H9 (cell line): ENCODE measurements at regions not wholly inside any gene's neighbourhood (a gene's known extent, or its start where the extent isn't known, plus 50 kb on each side); places are given as distances from the start of the nearest gene placed in this dataset.
A peak's percentile ranks its signal among the peaks of the same experiment; 100 is the strongest.

ENCODE experiments used
- DNase-seq: peaks from one replicate; pipeline ENCODE4 v3.0.0-alpha.2; 2017
- H2AFZ ChIP-seq: one replicate; pipeline ENCODE4 v1.6.1; 2013; ENCODE audit warnings: mild to moderate bottlenecking, low read length, control low read depth, moderate library complexity
- H2AK5ac ChIP-seq: 2 replicates; pipeline ENCODE4 v1.6.1; 2013; ENCODE audit warnings: low read length, control low read depth, mixed read lengths; ENCODE audit not compliant: insufficient read length
- H2BK120ac ChIP-seq: one replicate; pipeline ENCODE4 v1.6.1; 2013; ENCODE audit warnings: low read depth, mild to moderate bottlenecking, low read length, control low read depth, inconsistent platforms; ENCODE audit not compliant: poor library complexity, severe bottlenecking
- H2BK12ac ChIP-seq: 2 replicates; pipeline ENCODE4 v1.6.1; 2013; ENCODE audit warnings: low read length, control low read depth, mixed read lengths, low read depth; ENCODE audit not compliant: insufficient read length
- H2BK15ac ChIP-seq: 2 replicates; pipeline ENCODE4 v1.6.1; 2013; ENCODE audit warnings: low read depth, low read length, control low read depth
- H2BK20ac ChIP-seq: one replicate; pipeline ENCODE4 v1.6.1; 2013; ENCODE audit warnings: low read depth, mild to moderate bottlenecking, low read length, control low read depth, inconsistent platforms; ENCODE audit not compliant: poor library complexity, severe bottlenecking
- H2BK5ac ChIP-seq: 2 replicates; pipeline ENCODE4 v1.6.1; 2013; ENCODE audit warnings: low read length, control low read depth, mixed read lengths; ENCODE audit not compliant: insufficient read length
- H3K14ac ChIP-seq: 2 replicates; pipeline ENCODE4 v1.6.1; 2013; ENCODE audit warnings: low read length, control low read depth; ENCODE audit not compliant: insufficient read depth
- H3K18ac ChIP-seq: 2 replicates; pipeline ENCODE4 v1.6.1; 2013; ENCODE audit warnings: low read depth, mild to moderate bottlenecking, mixed read lengths, low read length, control low read depth; ENCODE audit not compliant: insufficient read length
- H3K23ac ChIP-seq: 2 replicates; pipeline ENCODE4 v1.6.1; 2013; ENCODE audit warnings: low read length, control low read depth, mixed read lengths, low read depth; ENCODE audit not compliant: insufficient read length
- H3K23me2 ChIP-seq: 2 replicates; pipeline ENCODE4 v1.6.1; 2013; ENCODE audit warnings: low read depth, mild to moderate bottlenecking, mixed read lengths, low read length, control low read depth; ENCODE audit not compliant: insufficient read length, poor library complexity, severe bottlenecking
- H3K27ac ChIP-seq: 2 replicates; pipeline ENCODE4 v1.5.1; 2013; ENCODE audit warnings: low read length, control low read depth, mixed read lengths, low read depth; ENCODE audit not compliant: insufficient read length
- H3K27me3 ChIP-seq: 2 replicates; pipeline ENCODE4 v1.6.1; 2013; ENCODE audit warnings: low read length, control low read depth, inconsistent platforms; ENCODE audit not compliant: insufficient read depth
- H3K4ac ChIP-seq: 2 replicates; pipeline ENCODE4 v1.6.1; 2013; ENCODE audit warnings: low read depth, mild to moderate bottlenecking, control low read depth, inconsistent platforms, low read length, moderate library complexity
- H3K4me1 ChIP-seq: 2 replicates; pipeline ENCODE4 v1.6.1; 2013; ENCODE audit warnings: low read length, control low read depth, inconsistent platforms; ENCODE audit not compliant: insufficient read depth
- H3K4me2 ChIP-seq: 2 replicates; pipeline ENCODE4 v1.6.1; 2013; ENCODE audit warnings: low read length, control low read depth, mixed read lengths; ENCODE audit not compliant: insufficient read length, insufficient read depth
- H3K56ac ChIP-seq: 2 replicates; pipeline ENCODE4 v1.6.1; 2013; ENCODE audit warnings: low read depth, mild to moderate bottlenecking, mixed read lengths, low read length, control low read depth; ENCODE audit not compliant: insufficient read length
- H3K79me1 ChIP-seq: 2 replicates; pipeline ENCODE4 v1.6.1; 2013; ENCODE audit warnings: low read depth, mild to moderate bottlenecking, moderate library complexity, low read length, control low read depth, inconsistent platforms; ENCODE audit not compliant: insufficient read depth, poor library complexity, severe bottlenecking
- H3K79me2 ChIP-seq: 2 replicates; pipeline ENCODE4 v1.6.1; 2013; ENCODE audit warnings: low read length, control low read depth, inconsistent platforms; ENCODE audit not compliant: insufficient read depth
- H3K9ac ChIP-seq: 2 replicates; pipeline ENCODE4 v1.6.1; 2013; ENCODE audit warnings: low read length, control low read depth, mixed read lengths; ENCODE audit not compliant: insufficient read length; ENCODE audit errors: extremely low read depth
- H3K9me3 ChIP-seq: one replicate; pipeline ENCODE4 v1.6.1; 2013; ENCODE audit warnings: low read depth, low read length, inconsistent platforms; ENCODE audit not compliant: control insufficient read depth
- H3T11ph ChIP-seq: one replicate; pipeline ENCODE4 v1.6.1; 2013; ENCODE audit warnings: mild to moderate bottlenecking, low read length, control low read depth, inconsistent platforms
- H4K20me1 ChIP-seq: one replicate; pipeline ENCODE4 v1.6.1; 2013; ENCODE audit not compliant: control insufficient read depth, insufficient read length, insufficient read depth
- H4K5ac ChIP-seq: 2 replicates; pipeline ENCODE4 v1.6.1; 2013; ENCODE audit warnings: low read depth, mild to moderate bottlenecking, mixed read lengths, low read length, control low read depth; ENCODE audit not compliant: insufficient read length
- H4K8ac ChIP-seq: replicated peaks from 2 replicates; pipeline ENCODE4 v1.6.1; 2013; ENCODE audit warnings: low read length, control low read depth, mixed read lengths, low read depth; ENCODE audit not compliant: insufficient read length
- H4K91ac ChIP-seq: 2 replicates; pipeline ENCODE4 v1.6.1; 2013; ENCODE audit warnings: low read depth, mild to moderate bottlenecking, moderate library complexity, mixed read lengths, low read length, control low read depth; ENCODE audit not compliant: insufficient read length
- H3K27ac Mint-ChIP-seq, 3 experiments: 2 replicates in 2 of 3; 3 replicates in 1 of 3; pipeline ENCODE4 v1.8.0; 2020 to 2021; ENCODE audit warnings: mixed read lengths in 3 of 3, mild to moderate bottlenecking in 1 of 3, moderate library complexity in 1 of 3
- H3K27me3 Mint-ChIP-seq: 2 replicates; pipeline ENCODE4 v1.8.0; 2021; ENCODE audit warnings: low read depth, mild to moderate bottlenecking, moderate library complexity, mixed read lengths
- H3K36me3 Mint-ChIP-seq, 3 experiments: 2 replicates in 2 of 3; 3 replicates in 1 of 3; pipeline ENCODE4 v1.8.0; 2020 to 2021; ENCODE audit warnings: low read depth in 3 of 3, mixed read lengths in 3 of 3; ENCODE audit not compliant: insufficient read depth in 1 of 3
- H3K4me1 Mint-ChIP-seq, 2 experiments: 2 replicates each; pipeline ENCODE4 v1.8.0; 2020; ENCODE audit warnings: mixed read lengths in 2 of 2
- H3K4me3 Mint-ChIP-seq, 2 experiments: 2 replicates in 1 of 2; 3 replicates in 1 of 2; pipeline ENCODE4 v1.8.0; 2020 to 2021; ENCODE audit warnings: mild to moderate bottlenecking in 2 of 2, mixed read lengths in 2 of 2, moderate library complexity in 1 of 2
- H3K9me3 Mint-ChIP-seq, 2 experiments: 2 replicates in 1 of 2; 3 replicates in 1 of 2; pipeline ENCODE4 v1.8.0; 2020; ENCODE audit warnings: mild to moderate bottlenecking in 2 of 2, mixed read lengths in 2 of 2, moderate library complexity in 1 of 2
- CTCF ChIP-seq: fragments of 200-600 bp; sonication (generic); conservative IDR thresholded peaks from 3 replicates; pipeline ENCODE4 v1.8.0; 2021; ENCODE audit warnings: antibody characterized with exemption, mild to moderate bottlenecking
- WGBS: extraction: QIAGEN DNeasy Blood & Tissue Kit; methylation state at CpG from one replicate; pipeline ENCODE4 v1.1.7; 2013; ENCODE audit warnings: missing lambda C conversion rate, low lambda C conversion rate, mixed read lengths; ENCODE audit not compliant: insufficient read length; ENCODE audit errors: extremely low coverage; 5-methylcytosine and 5-hydroxymethylcytosine counted together

- H3K79me1 ChIP-seq = no peaks in the 10 kb centered on the region
- Mint-ChIP-seq H3K27ac (peak overlapping the region in 1 of 3 experiments; percentile 41; a peak in 2 of 7 replicates), H3K9me3 (peaks cover 0 to 6% of the 10 kb centered on the region in 2 experiments; a peak in 3 of 5 replicates), H3K4me3 (no peak overlapping the region), H3K4me1 (peaks cover 13% of the 10 kb centered on the region in 2 experiments), H3K36me3 (no peaks in the 10 kb centered on the region; a peak in 1 of 7 replicates), H3K27me3 (peaks cover 1% of the 10 kb centered on the region; the same call in 1 of the 2 replicates)
- no peaks in the 10 kb centered on the region for H3K9me3 ChIP-seq
- TF ChIP-seq CTCF = no peak
- H3T11ph ChIP-seq = no peak overlapping the region
- H2AFZ ChIP-seq = no peak overlapping the region
- no peak overlapping the region for H4K8ac ChIP-seq
- no peak overlapping the region for H2BK20ac ChIP-seq
- H2BK15ac ChIP-seq = no peak overlapping the region
- no peaks in the 10 kb centered on the region for H3K23me2 ChIP-seq
- no peak overlapping the region for H2AK5ac ChIP-seq
- no peak overlapping the region for H2BK12ac ChIP-seq
- no CpG with 5 or more reads among the region's 3 CpGs for WGBS
- no peak overlapping the region for H2BK120ac ChIP-seq
- H2BK5ac ChIP-seq = no peak overlapping the region
- no peak overlapping the region for H3K9ac ChIP-seq
- no peak overlapping the region for H4K5ac ChIP-seq
- H4K20me1 ChIP-seq = no peaks in the 10 kb centered on the region
- no peak overlapping the region for H3K23ac ChIP-seq
- H4K91ac ChIP-seq = no peak overlapping the region
- H3K27ac ChIP-seq = no peak overlapping the region
- H3K18ac ChIP-seq = no peak overlapping the region
- no peak overlapping the region for H3K4me2 ChIP-seq
- H3K56ac ChIP-seq = no peak overlapping the region
- H3K79me2 ChIP-seq = no peaks in the 10 kb centered on the region
- no peak overlapping the region for H3K4ac ChIP-seq
- DNase-seq = no peak
- H3K27me3 ChIP-seq = no peaks in the 10 kb centered on the region
- peaks cover 3% of the 10 kb centered on the region; the same call in 1 of the 2 replicates for H3K4me1 ChIP-seq
- peak overlapping the region; percentile 18; the same call in 1 of the 2 replicates for H3K14ac ChIP-seq
These were observed 351.3 kb downstream of the DRD1 start for GRCh38 chr5:175092691-175093090.
